HepG2 (cell line): ENCODE measurements at regions not wholly inside any gene's neighbourhood (a gene's known extent, or its start where the extent isn't known, plus 50 kb on each side); places are given as distances from the start of the nearest gene placed in this dataset.
"Not testable (repeated sequence)": the region's sequence is repeated elsewhere in the genome, so short reads cannot be mapped to it uniquely, and the experiment has no call there.

Source experiments
- ATAC-seq: fragments of 200-7000 bp; cut with Tn5 transposase; 3 replicates; pipeline ENCODE4 v1.9.1; 2020; ENCODE audit warnings: mild to moderate bottlenecking, moderate library complexity
- BruUV-seq: library from RNA; stranded (reverse); fragments of 400-500 nt; replicated peaks from 2 replicates; lab custom pipeline; 2021; lab: Mats Ljungman, UMichigan
- CTCF ChIA-PET: fragments of 300-600 bp; formaldehyde crosslinking; extraction: SDS; loops from one replicate; lab custom pipeline; 2021; ENCODE audit warnings: low total read pairs, inconsistent platforms, low intra/inter-chr PET ratio; lab: Yijun Ruan, JAX
- POLR2A ChIA-PET: fragments of 350-600 bp; sonication (Branson Sonifier 250); formaldehyde crosslinking; loops from one replicate; lab custom pipeline; 2020; ENCODE audit warnings: antibody characterized with exemption, inconsistent platforms; lab: Yijun Ruan, JAX
- DNase-seq: peaks from one replicate; pipeline ENCODE4 v3.0.0-alpha.2; 2015; ENCODE audit warnings: low spot score
- FAIRE-seq: peaks from 3 replicates; lab custom pipeline; 2011; peaks lifted over from hg19 to GRCh38; lab: Jason Lieb, UNC
- H2AFZ ChIP-seq: one replicate; pipeline ENCODE4 v1.6.1; 2011; ENCODE audit warnings: low read length, inconsistent platforms
- H3K27ac ChIP-seq: fragments of 300-600 bp; 3 replicates; pipeline ENCODE4 v1.8.0; 2011; ENCODE audit warnings: mixed run types, mild to moderate bottlenecking, mixed read lengths, low read length, inconsistent platforms; ENCODE audit not compliant: insufficient read depth; ENCODE audit errors: extremely low read length
- H3K27me3 ChIP-seq, 2 experiments: fragments of 200-600 bp in 1 of 2; 2 replicates in 1 of 2; 3 replicates in 1 of 2; pipeline versions ENCODE4 v1.6.0 to v1.8.0; 2011; ENCODE audit warnings: low read length in 2 of 2, mild to moderate bottlenecking in 2 of 2, moderate library complexity in 2 of 2, inconsistent platforms in 1 of 2; ENCODE audit not compliant: insufficient read depth in 2 of 2, control insufficient read depth in 1 of 2
- H3K36me3 ChIP-seq, 2 experiments: fragments of 200-600 bp in 1 of 2; replicated peaks in 1 of 2; 2 replicates in 1 of 2; 3 replicates in 1 of 2; pipeline versions ENCODE4 v1.5.1 to v1.8.0; 2011; ENCODE audit warnings: low read length in 2 of 2, inconsistent platforms in 1 of 2; ENCODE audit not compliant: insufficient read depth in 2 of 2, control insufficient read depth in 1 of 2
- H3K4me1 ChIP-seq: 2 replicates; pipeline ENCODE4 v1.5.1; 2012; ENCODE audit warnings: low read length, inconsistent platforms; ENCODE audit not compliant: insufficient read depth
- H3K4me2 ChIP-seq: 2 replicates; pipeline ENCODE4 v1.6.0; 2011; ENCODE audit warnings: low read depth, low read length, inconsistent platforms
- H3K4me3 ChIP-seq, 3 experiments: fragments of 200-600 bp in 1 of 3; sonication (generic), shearing (Covaris generic) in 1 of 3; replicated peaks in 1 of 3; 2 replicates each; pipeline ENCODE4 v1.5.1; 2011 to 2016; ENCODE audit warnings: low read length in 3 of 3, inconsistent platforms in 2 of 3, low read depth in 2 of 3, mild to moderate bottlenecking in 2 of 3, control low read depth in 1 of 3, mixed read lengths in 1 of 3; ENCODE audit not compliant: insufficient read depth in 1 of 3
- H3K79me2 ChIP-seq: one replicate; pipeline ENCODE4 v1.6.1; 2011; ENCODE audit warnings: low read length, inconsistent platforms; ENCODE audit not compliant: insufficient read depth
- H3K9ac ChIP-seq: 2 replicates; pipeline ENCODE4 v1.6.0; 2011; ENCODE audit warnings: mild to moderate bottlenecking, low read depth, low read length, inconsistent platforms; ENCODE audit not compliant: insufficient read depth
- H3K9me3 ChIP-seq: 2 replicates; pipeline ENCODE4 v1.5.1; 2012; ENCODE audit warnings: mild to moderate bottlenecking, low read length
- H4K20me1 ChIP-seq: 2 replicates; pipeline ENCODE4 v1.6.0; 2011; ENCODE audit warnings: inconsistent platforms, mild to moderate bottlenecking, low read length, moderate library complexity; ENCODE audit not compliant: insufficient read depth
- DRAP1 ChIP-seq: IDR thresholded peaks from 2 replicates; pipeline ENCODE4 v1.6.1; 2016; ENCODE audit warnings: missing genetic modification reagents, missing compliant biosample characterization
- ELF1 ChIP-seq: sonication (generic); formaldehyde crosslinking; IDR thresholded peaks from 2 replicates; pipeline ENCODE4 v1.4.0; 2020; ENCODE audit warnings: missing genetic modification reagents
- HOXA7 ChIP-seq: sonication (generic); formaldehyde crosslinking; IDR thresholded peaks from 2 replicates; pipeline ENCODE4 v1.8.1; 2022; ENCODE audit warnings: mild to moderate bottlenecking, missing genetic modification reagents, moderate library complexity
- KAT8 ChIP-seq: IDR thresholded peaks from 2 replicates; pipeline ENCODE4 v1.6.1; 2016; ENCODE audit warnings: missing genetic modification reagents, missing compliant biosample characterization
- TBX2 ChIP-seq: sonication (generic); formaldehyde crosslinking; IDR thresholded peaks from 2 replicates; pipeline ENCODE4 v1.5.0; 2020; ENCODE audit warnings: missing genetic modification reagents, mild to moderate bottlenecking, borderline replicate concordance
- ZBTB20 ChIP-seq: sonication (generic); formaldehyde crosslinking; IDR thresholded peaks from 2 replicates; pipeline ENCODE4 v1.8.1; 2023; ENCODE audit warnings: missing genetic modification reagents, low read depth, mild to moderate bottlenecking, borderline replicate concordance
- ZNF343 ChIP-seq: sonication (generic); formaldehyde crosslinking; IDR thresholded peaks from 2 replicates; pipeline ENCODE4 v1.4.0; 2020; ENCODE audit warnings: mild to moderate bottlenecking, missing genetic modification reagents
- ZNF768 ChIP-seq: sonication (generic); formaldehyde crosslinking; IDR thresholded peaks from 2 replicates; pipeline ENCODE4 v1.4.0; 2020; ENCODE audit warnings: missing genetic modification reagents
- WGBS: methylation state at CpG from one replicate; pipeline ENCODE4 v1.1.6; 2017; ENCODE audit warnings: low lambda C conversion rate; 5-methylcytosine and 5-hydroxymethylcytosine counted together
- in situ Hi-C: cut with HindIII; loops from 2 replicates; pipeline ENCODE4 v1.10.0; 2017; ENCODE audit warnings: low pct_unique_long_range_greater_than_20kb; ENCODE audit not compliant: extremely low pct_ligation_motif_present
- intact Hi-C: fragments of 100-400 bp; cut with micrococcal nuclease; formaldehyde crosslinking; loops from one replicate; pipeline ENCODE4 v1.10.0; 2022; ENCODE audit not compliant: unreplicated experiment

DNA sequence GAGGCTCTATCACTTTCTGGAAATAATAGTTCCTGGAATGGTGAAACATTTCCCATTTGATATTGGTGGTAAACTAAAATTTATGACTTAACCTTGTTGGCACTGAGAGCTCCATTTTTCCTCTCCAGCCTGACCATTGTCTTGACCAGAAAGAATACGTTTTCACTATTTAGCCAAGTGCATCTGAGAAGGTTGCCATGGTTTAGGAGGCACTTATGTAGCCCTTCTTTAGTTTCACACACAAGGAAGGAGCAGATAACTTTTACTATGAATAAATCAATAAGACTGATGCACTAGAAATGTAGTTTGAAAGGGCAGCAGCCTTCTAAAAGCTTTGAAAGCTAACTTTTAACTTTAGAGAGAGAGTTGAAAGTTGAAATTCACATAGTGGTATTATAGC lies 1045.5 kb upstream of the CDH6 start:
- no peak for DNase-seq
- Histone ChIP-seq H3K79me2 (no peaks in the 10 kb centered on the region), H3K4me2 (no peak overlapping the region), H3K27me3 (no peaks in the 10 kb centered on the region)
- TF ChIP-seq ZBTB20 (no peak), ELF1 (CRISPR knock-in tag) (no peak), TBX2 (CRISPR knock-in tag) (no peak), ZNF343 (no peak), HOXA7 (CRISPR knock-in tag) (no peak), KAT8 (no peak), DRAP1 (CRISPR knock-in tag) (no peak), ZNF768 (CRISPR knock-in tag) (no peak)
- TF ChIP-seq, all 625 proteins: peak for 0
- POLR2A ChIA-PET = no interaction called here
- in situ Hi-C loops = no loop called here
- CTCF ChIA-PET = no interaction called here
- no peak overlapping the region for H3K9ac ChIP-seq
- H4K20me1 ChIP-seq = no peaks in the 10 kb centered on the region
- intact Hi-C loops = no loop called here
- H3K4me1 ChIP-seq = no peaks in the 10 kb centered on the region
- H3K36me3 ChIP-seq = no peaks in the 10 kb centered on the region
- no peak overlapping the region for H3K4me3 ChIP-seq
- no TSS peak for BruUV-seq
- no peak overlapping the region for H2AFZ ChIP-seq
- peaks cover 53% of the 10 kb centered on the region for H3K9me3 ChIP-seq
- H3K27ac ChIP-seq = no peak overlapping the region
- FAIRE-seq (no peak), ATAC-seq (no peak)
- WGBS = 5% methylated on average over 1 of the region's 1 CpG

DNA sequence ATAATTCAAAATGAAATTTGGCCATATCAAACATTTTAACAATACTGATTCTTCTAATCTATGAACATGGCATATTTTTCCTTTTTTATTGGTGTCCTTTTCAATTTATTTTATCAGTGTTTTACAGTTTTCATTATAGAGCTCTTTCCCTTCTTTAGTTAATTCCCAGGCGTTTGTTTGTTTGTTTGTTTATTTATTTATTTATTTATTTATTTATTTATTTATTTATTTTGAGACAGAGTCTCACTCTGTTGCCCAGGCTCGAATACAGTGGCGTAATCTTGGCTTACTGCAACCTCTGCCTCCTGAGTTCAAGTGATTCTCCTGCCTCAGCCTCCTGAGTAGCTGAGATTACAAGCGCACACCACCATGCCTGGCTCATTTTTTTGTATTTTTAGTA lies 1049.4 kb upstream of the CDH6 start:
- H2AFZ ChIP-seq, H4K20me1 ChIP-seq, H3K27ac ChIP-seq, H3K4me3 ChIP-seq, POLR2A ChIA-PET, H3K9ac ChIP-seq, in situ Hi-C loops, DNase-seq, H3K27me3 ChIP-seq, BruUV-seq, intact Hi-C loops, H3K4me2 ChIP-seq, FAIRE-seq, CTCF ChIA-PET, H3K4me1 ChIP-seq, H3K36me3 ChIP-seq, ATAC-seq, H3K79me2 ChIP-seq: not testable (repeated sequence)
- WGBS = 4% methylated on average over 4 of the region's 4 CpGs
- peaks cover 63% of the 10 kb centered on the region for H3K9me3 ChIP-seq
